ENCODE measurements at regions not wholly inside any gene's neighbourhood (a gene's known extent, or its start where the extent isn't known, plus 50 kb on each side); places are given as distances from the start of the nearest gene placed in this dataset.

DNA sequence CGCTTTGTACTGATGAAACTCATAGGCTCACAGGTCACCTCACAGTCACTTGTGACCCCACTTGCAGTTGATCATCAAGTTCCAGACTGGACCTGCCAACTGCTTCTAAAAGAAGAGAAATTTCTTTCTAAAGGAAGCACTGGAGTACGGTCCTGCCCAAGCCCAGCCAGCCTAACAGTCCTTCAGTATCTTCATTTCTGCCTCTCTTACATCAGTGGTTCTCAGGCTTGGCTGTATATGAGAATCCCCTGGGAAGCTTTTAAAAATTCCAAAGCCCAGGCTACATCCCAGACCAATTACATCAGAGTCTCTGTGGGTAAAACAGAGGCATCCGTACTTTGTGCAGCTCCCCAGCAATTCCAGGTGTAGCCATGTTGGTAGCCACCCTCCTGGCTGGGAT, 282.1 kb downstream of the NFIB start:
- no peak for DNase-seq (ENCODE audit: low read depth in 2 of 2)

DNA sequence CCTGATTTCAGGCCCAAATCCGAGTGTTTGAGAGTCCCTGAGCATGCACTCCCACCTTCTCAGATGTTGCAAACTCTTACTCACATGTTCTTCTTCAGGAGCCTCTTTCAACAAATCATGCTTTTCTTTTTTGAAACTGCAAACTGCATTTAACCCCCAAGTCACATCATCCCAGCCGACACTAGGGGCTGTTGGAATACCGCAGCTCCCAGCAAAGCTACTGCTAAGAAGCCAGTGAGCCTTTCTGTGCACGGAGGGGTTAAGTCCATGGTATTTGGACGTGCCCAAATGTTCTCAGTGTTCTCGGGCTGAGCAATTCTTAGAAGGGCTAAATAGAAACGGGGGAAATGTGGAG, 282.9 kb downstream of the NFIB start:
- no peak for DNase-seq (ENCODE audit: low read depth in 2 of 2)

DNA sequence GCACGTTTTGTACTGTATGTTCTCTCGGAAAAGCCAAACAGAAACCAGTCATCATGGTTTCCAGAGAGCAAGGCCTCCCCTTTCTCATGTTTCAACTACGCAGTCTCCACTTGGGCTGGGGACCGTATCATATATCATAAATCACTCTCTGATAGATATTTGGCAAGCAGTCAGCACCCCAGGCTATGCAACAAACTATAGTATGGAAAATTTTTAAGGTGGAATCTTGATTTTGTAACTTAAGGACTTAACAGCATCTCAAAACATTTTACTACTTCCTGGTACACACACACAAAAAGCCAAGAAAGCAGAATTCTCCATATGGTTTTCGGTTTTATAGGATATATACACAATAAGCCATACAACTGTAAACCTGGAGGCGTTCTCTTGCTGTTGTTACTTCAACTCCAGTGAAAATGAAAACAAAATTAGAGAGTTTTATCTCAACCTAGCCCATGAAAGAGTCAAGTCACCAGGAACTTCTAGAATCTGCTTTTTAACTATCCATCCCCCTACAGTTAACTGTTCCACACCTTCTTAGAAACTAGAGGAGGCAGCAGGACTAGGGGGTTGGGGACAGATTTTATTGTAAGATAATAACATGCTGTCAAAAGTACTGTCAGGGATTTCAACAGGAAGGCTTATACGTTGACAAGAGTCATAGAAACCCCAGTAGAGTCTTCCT, 283.4 kb downstream of the NFIB start:
- DNase-seq (ENCODE audit: low read depth in 2 of 2), result no peak

DNA sequence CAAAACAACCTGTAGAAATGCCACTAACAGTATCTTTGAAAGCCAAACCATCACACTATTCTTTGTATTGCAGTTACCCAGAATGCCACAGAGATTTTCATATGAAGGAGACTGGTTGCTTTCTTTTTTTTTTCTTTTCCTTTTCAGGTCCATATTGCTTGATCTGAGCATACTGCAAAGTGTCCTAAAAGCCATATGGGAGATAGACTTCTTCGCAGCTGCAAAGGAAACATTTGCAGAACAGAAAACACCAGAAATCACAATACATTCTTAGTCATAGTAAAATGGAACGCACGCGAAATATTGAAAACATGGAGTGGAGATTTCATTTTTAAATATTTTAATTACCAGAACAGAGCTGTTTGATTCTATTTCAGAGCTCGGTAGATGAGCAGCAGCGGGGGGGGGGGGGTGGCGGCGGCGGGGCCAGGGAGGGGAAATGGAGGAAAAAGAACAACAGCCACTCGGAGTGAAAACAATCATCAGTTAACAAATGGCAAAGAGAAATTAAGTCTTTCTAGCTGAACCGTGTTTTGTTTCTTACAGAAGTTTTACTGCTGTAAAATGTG, 284.1 kb downstream of the NFIB start:
- DNase-seq (ENCODE audit: low read depth in 2 of 2), result no peak

DNA sequence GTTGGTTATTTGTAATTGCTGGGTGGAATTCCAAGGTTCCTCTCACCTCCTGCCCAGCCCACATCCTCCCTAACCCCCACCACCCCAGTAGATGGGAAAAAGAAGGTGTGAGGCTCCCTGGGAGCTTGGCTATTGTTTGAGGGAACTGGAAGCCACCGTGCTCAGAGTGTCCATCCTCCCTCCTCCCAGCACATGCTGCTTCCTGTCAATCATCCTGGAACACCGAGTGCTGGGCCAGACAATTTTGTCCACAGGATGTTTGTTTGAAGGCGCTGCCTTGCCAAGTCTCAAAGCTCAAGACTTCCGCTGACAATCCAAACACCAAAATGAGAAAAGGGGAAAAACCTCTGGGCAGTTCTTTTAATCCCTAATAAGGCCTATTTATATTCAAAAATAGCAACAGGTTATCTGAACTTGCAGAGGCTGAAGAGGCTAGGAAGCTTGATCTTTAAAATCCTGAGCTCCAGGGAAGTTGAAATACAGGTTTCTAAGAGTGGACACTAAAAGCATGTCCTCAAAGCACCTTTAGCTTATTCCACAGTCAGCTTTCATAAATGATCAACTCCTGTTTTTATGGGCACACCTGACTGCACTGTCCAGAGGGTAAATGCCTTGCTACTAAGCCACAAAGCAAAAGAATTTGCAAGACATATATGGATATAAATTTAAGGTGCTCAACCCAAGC, 286.7 kb downstream of the NFIB start:
- no peak for DNase-seq (ENCODE audit: low read depth in 2 of 2)

DNA sequence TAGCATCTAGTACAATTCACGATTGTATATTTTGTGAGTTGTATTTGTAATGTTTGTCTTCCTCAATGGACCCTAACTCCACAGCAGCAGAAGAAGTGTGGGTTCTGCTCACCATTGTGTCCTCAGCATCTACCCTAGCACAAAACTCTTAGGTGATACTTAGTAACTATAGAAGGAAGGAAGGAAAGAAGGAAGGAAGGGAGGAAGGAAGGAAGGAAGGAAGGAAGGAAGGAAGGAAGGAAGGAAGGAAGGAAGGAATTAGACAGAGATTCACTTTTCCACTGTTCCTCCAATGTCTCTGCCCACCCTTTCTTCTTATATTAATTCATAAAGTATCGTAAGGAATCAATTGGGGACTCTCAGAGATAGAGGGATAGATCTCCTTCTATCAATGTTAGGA, 288.2 kb downstream of the NFIB start:
- DNase-seq (ENCODE audit: low read depth in 2 of 2), result no peak

DNA sequence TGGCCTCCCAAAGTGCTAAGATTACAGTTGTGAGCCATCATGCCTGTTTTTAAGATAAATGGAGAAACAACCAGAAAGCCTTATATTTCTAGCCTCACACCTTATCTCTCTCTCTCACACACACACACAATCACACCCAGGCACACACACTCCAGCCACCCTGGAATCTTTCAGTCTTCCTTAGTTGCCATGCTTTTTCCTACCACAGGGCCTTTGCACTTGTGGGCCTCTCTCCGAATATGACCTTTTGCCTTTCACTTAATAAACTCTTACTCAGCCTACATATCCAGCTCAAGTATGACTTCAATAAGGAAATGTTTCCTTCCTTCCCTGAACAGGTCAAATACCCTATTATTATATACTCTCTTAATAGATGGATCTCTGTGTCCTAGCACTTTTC, 290.7 kb downstream of the NFIB start:
- DNase-seq (ENCODE audit: low read depth in 2 of 2), result no peak

DNA sequence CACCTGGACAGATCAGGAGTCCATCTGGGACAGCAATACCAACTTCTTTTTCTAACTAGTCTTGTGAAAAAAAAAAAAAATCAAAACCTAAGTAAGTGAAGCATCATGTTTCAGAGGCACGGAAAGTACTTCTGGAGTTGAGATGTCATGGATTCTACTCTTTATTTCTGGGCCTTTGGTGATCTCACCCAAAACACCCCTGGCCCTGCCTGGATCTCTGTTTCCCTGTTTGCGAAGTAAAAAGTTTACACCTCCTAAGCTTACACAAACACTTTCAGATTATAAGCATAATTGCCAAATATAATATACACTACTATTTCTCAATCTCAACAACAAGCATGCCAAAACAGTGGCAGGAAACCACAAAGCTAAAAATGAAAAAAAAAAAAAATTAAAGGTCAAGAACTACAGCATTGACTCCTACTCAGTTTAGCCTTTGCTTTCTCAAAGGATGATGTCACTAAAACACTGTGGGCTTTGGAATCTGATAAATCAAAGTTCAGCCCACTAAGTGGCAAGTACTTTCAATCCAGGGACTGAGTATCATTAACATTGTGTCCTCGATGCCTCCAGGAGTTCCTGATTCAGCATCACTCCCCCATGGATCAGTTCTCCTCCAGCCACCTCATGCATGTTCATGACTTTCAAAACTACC, 291.9 kb downstream of the NFIB start:
- DNase-seq (ENCODE audit: low read depth in 2 of 2), result no peak

DNA sequence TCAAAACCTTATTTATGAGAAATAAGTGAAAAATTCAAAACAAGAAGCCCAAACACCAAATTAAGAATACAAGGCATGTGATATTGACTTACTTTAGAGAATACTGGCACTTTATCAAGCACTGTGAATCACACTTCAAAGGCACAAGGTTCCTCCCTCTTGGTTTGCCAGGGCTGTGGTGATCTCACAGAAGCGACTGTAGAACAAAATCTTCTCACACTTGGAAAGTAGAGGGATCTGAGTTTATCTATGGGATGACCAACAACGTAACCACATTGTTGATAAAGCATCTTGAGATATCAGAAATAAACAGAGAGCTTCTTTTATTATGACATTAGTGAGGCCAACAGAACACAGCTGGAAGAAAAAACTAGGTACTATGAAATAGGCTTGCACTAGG, 295.9 kb downstream of the NFIB start:
- DNase-seq (ENCODE audit: low read depth in 2 of 2), result no peak

DNA sequence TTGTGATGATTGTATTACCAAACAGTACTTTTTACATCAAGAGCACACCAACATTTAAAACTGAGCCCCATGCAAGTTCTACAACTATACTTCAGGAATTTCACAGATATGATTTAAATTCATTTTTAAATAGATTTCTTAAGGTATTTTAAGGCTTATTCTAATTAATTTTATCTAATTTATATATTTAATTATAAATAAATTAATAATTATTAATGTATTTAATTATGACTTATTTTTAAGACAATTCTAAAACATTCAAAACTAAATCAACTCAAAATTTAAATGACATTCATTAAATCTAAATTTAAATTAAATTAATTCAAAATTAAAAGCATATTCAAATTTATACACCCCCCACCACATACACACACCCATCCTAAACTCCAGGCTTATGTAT, 299.2 kb downstream of the NFIB start:
- no peak for DNase-seq (ENCODE audit: low read depth in 2 of 2)

DNA sequence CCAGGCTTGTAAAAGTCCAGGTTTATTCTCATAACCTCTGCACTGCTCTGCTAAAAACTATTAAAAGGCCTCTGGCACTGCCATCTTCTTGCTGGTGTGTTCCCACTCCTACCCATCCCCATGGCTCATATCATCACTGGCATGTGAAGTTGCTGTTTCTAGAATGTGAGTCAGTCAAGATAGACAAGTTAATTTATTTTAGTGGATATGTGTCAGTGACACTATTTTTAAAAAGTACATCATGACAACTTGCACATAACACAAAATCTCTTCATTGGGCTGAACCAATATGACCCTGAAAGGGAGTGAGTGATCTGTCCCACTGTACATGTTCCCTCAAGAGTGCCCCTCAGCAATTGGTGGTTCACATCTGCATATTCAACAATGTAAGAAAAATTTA, 299.7 kb downstream of the NFIB start:
- no peak for DNase-seq (ENCODE audit: low read depth in 2 of 2)

DNA sequence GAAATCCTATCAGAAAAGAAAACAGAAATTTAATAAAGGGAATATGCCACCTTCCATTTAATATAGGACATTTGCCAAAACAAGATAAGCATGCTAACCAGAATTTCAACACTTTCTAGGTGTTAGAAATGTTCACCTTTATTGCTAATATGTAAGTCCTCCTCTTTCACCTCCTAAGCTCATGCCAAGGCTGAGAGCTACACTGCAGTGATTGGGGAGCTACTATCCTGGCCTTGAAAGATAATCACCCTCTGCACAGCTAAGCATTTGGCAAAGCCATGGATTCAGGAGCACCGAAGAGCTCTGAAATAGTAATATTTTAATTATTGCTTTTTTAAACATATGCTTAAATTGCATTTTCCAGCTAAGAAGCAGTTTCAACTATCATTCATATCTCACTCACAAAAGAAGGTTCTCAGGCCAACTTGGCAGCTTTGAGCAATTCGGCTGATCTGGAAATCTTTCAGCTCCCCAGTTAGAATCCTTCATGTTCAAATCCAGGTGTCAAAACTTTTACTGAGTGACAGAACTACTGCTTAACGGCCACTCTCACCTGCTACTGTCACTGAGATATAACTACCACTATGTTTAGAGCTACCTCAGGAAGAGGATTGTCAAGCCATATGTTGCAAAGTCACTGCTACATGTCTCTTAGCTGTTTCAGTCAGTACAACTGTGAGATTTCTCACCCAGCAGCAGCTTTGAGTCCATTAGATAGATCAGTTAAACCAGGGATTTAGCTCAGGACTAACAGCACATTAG, 302.0 kb downstream of the NFIB start:
- no peak for DNase-seq (ENCODE audit: low read depth in 2 of 2)

DNA sequence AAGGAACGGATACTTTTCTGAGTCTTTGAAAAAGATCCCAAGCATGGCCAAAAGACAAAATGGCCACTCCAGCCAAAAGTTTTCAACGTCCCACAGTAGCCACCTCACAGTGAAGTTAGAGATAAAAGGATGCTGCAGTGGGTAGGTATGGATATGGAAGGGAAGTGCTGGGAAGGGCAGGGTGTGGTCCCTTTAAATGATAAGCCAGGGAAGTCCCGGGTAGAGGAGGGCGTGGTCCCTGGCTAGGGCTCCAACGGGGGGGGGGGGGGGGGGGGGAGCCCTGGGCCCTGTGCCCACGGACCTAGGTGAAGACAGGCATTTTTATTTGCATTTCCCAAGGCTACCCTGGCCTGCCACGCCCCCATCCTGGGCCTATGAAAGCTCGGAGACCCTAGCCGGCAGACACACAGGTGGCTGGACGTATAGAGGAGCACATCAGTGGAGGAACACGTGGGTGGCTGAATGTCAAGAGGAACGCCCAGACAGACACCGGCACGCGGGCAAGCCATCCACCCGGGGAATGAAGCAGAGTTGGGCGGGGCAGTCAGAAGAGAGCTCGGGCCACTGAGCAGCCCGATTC, 306.7 kb downstream of the NFIB start:
- DNase-seq (ENCODE audit: low read depth in 2 of 2), result no peak

DNA sequence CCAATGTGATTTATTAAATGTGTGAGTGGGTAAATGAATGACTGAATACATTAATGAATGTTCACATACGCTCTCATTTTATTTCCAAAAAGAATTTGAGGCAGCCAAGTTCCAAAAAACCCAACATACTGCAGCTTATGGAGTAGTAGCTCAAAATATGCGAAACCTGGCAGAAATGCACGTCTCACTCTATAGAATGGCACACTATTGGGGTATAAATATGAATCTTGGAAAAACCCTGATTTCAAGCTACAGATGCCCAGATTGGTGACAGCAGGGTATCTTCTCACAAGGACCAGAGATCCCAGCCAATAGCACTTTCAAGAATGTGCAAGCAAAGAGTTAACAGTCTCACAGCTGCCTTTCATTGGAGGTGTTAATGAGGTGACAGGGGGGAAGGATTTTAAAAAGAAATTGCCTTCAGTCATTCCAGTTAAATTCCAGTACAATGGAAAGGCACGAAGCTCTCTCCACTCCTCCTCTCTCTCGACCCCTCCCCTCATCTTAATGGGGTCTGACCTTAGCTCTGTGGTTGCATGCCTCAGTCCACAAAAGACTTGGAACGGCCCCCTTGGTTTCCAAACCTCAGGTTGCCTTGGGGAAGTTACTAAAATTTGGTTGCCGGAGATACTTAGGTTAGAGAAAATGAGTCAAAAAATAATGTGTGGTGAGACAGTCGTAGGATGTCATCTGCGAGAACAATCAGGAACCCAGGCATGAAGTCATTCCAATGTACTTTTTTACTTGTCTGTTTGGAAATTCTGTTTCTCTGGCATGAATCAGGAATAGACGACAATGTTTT, 307.4 kb downstream of the NFIB start:
- no peak for DNase-seq (ENCODE audit: low read depth in 2 of 2)

DNA sequence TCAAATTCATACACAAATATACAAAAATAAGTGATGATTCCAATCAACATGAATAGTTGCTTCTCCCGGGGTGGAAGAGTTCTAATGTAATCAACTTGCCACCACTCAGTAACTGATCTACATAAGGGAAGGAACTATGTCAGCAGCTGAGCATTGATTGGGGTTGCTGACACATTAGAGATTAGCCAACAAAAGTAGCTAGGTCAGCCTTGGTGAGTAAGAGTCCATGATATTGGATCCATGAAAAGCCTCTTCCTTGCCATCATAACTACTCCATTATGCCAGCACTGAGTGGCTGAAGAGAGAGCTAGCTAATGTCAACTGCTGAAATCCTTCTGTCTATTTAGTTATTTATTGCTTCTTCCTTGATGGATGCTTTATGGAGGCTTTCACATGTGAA, 309.8 kb downstream of the NFIB start:
- DNase-seq (ENCODE audit: low read depth in 2 of 2), result no peak

DNA sequence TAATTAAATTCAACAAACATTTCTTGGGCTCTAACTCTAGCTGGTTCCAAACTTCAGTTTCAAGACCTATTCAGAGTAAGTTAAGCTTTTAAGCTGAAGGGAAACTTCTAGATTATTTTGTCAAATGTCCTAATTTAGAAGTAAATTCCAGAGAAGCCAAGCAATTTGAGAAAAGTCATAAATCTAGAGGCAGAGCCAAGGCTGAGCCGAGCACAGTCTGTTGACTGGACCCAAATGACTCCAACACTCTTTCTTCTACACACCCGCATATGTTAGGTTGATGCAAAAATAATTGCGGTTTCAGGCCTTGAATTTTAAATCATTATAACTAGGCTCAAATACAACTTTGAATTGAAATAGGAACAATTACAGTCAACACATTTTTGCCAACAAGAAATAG, 319.7 kb downstream of the NFIB start:
- DNase-seq (ENCODE audit: low read depth in 2 of 2), result no peak

DNA sequence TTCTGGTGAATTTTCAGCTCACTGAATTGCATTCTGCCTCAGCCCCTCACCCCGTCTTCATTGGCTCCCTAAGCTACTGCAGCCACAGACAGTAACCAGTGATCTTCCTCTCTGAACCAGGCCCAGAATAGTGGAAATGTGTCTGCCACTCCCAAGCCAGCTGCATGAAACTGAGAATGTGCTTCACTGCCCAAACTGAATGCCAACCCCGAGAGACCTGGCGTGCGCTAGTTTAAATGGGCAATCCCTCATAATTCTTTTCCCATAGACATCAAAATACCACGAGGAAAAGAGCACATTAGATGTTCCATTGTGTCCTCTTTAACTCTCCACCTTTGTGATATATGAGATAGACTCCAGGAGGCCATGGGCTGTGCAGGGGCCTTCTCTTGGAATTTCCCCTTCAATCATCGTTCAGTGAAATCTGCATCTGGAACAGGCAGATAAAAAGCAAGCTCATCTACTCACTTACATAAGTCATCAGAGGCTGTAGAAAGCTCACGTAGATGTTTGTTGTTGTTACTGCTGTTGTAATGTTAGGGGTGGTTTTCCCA, 320.2 kb downstream of the NFIB start:
- DNase-seq (ENCODE audit: low read depth in 2 of 2), result no peak

DNA sequence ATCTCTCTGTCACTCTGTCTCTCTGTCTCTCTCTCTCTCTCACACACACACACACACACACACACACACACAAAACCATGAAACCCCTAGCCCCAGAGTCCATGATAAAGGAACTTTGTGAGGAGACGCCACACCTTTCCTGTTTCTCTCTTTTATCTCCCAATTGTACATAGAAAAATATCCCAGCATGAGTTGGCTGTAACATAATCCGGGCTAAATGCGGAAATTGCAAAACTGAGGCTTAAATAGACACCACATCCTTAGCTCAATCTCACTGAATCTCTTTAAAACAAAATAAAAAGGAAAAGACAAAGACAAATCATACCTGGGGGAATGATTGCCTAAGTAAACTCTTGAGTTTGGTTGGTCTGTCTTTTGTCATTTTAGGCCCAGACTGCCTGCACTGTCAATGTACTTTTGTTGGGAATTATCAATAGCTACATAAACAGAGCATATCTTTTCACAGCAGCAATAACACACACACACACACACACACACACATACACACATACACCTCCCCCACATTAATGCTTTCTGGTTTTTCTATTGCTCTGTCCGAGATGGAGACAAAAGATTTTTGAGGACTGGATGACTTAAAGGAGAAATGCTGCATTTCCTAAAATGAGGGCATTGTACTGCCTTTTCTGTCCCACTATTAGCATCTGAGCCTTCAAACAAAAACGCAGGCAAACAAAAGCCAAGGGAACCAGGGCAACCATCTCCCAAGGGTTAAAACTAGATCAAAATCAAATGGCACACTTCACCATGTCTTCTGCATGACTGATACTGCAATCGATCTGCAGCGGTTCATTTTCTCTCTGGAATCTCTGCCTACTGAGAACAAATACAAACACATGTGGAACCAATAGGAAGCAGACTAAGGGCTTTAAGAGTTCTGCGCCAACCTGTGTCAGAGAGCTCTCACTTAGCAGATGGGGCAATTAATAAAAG, 321.5 kb downstream of the NFIB start:
- DNase-seq (ENCODE audit: low read depth in 2 of 2), result no peak

DNA sequence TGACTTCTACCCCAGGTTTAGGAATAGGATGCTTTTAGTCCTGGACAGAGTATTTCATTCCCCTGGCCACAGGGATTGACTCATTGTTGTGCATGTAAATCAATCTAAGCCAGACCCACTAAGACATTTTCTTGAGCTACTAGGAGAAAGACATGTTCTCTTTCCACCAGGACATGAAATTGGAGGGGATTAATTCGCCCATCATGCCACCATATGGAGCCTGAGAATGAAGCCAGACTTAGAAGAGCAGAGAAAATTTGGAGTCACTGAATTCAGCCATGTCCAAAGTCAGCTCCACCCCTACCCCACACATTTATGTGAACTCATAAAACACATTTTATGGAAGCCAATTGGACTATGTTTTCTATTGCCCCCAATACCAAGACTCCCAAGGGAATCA, 322.5 kb downstream of the NFIB start:
- DNase-seq (ENCODE audit: low read depth in 2 of 2), result no peak

DNA sequence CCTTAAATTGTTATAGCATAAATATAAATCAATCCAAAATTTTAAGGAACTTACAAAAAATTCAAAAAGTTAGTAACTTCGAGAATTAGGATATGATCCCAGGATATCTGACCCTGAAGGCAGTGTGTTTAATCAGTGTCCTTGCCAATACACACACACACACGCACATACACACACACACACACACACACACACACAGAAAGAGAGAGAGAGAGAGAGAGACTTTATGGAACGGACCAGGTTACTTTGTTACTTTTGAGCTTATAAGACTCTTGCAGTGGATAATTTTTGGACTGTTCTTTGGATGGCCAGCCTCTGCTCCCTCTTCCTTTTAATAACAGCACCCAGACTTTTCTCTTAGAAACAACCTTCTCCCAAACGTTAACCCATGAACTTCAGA, 322.9 kb downstream of the NFIB start:
- DNase-seq (ENCODE audit: low read depth in 2 of 2), result no peak

Data from stimulated activated CD4-positive, alpha-beta T cell treated with anti-CD3 and anti-CD28 coated beads, Interleukin-4, amount 100 ng/mL, for 48 hours (primary cell).